Endothelial cell (in vitro differentiated cells): ENCODE measurements at regions not wholly inside any gene's neighbourhood (a gene's known extent, or its start where the extent isn't known, plus 50 kb on each side); places are given as distances from the start of the nearest gene placed in this dataset.

Source experiments
- DNase-seq: peaks from one replicate; pipeline ENCODE4 v3.0.0; 2021; ENCODE audit warnings: low spot score
- H3K27ac Mint-ChIP-seq: one replicate; pipeline ENCODE4 v1.8.0; 2021; ENCODE audit warnings: mixed read lengths, inconsistent platforms; ENCODE audit not compliant: unreplicated experiment
- H3K27me3 Mint-ChIP-seq: one replicate; pipeline ENCODE4 v1.8.0; 2021; ENCODE audit warnings: mild to moderate bottlenecking, moderate library complexity, mixed read lengths, inconsistent platforms; ENCODE audit not compliant: unreplicated experiment
- H3K36me3 Mint-ChIP-seq: one replicate; pipeline ENCODE4 v1.8.0; 2021; ENCODE audit warnings: mild to moderate bottlenecking, low read depth, mixed read lengths, inconsistent platforms; ENCODE audit not compliant: unreplicated experiment
- H3K4me1 Mint-ChIP-seq: one replicate; pipeline ENCODE4 v1.8.0; 2021; ENCODE audit warnings: mild to moderate bottlenecking, mixed read lengths, inconsistent platforms; ENCODE audit not compliant: unreplicated experiment
- H3K4me3 Mint-ChIP-seq: one replicate; pipeline ENCODE4 v1.8.0; 2021; ENCODE audit warnings: mild to moderate bottlenecking, mixed read lengths, inconsistent platforms; ENCODE audit not compliant: unreplicated experiment
- H3K9me3 Mint-ChIP-seq: one replicate; pipeline ENCODE4 v1.8.0; 2021; ENCODE audit warnings: mixed read lengths, inconsistent platforms; ENCODE audit not compliant: unreplicated experiment
- TF ChIP-seq, protein P1 (sequence below): fragments of 200-600 bp; sonication (generic); IDR thresholded peaks from one replicate; pipeline ENCODE4 v1.5.0; 2021; ENCODE audit warnings: antibody characterized with exemption; ENCODE audit not compliant: unreplicated experiment

DNA sequence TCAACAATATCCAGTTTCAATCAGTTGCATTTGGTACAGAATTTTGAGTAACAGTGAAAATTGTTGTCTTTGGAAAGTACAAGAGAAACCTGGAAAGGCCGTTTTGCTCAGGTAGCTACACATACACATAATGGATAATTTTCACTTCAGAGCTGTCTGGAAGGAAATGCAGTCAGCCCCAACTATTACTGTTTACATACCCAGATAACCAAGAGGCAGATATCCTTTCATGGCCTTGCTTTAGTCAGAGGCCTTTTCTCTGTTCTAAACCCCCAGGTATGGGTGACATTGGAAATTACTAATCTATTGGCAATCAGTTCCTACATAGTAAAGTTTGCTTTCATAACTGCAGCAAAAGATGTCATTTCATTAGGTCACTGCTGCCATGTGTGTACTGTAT is 244.9 kb upstream of the EMCN start:
- TF ChIP-seq, protein P1, sequence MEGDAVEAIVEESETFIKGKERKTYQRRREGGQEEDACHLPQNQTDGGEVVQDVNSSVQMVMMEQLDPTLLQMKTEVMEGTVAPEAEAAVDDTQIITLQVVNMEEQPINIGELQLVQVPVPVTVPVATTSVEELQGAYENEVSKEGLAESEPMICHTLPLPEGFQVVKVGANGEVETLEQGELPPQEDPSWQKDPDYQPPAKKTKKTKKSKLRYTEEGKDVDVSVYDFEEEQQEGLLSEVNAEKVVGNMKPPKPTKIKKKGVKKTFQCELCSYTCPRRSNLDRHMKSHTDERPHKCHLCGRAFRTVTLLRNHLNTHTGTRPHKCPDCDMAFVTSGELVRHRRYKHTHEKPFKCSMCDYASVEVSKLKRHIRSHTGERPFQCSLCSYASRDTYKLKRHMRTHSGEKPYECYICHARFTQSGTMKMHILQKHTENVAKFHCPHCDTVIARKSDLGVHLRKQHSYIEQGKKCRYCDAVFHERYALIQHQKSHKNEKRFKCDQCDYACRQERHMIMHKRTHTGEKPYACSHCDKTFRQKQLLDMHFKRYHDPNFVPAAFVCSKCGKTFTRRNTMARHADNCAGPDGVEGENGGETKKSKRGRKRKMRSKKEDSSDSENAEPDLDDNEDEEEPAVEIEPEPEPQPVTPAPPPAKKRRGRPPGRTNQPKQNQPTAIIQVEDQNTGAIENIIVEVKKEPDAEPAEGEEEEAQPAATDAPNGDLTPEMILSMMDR, result no peak
- Mint-ChIP-seq H3K4me1 (no peaks in the 10 kb centered on the region), H3K27me3 (peaks cover 1% of the 10 kb centered on the region), H3K4me3 (no peak overlapping the region), H3K9me3 (no peaks in the 10 kb centered on the region), H3K36me3 (peaks cover 4% of the 10 kb centered on the region), H3K27ac (no peak overlapping the region)
- DNase-seq, result no peak

DNA sequence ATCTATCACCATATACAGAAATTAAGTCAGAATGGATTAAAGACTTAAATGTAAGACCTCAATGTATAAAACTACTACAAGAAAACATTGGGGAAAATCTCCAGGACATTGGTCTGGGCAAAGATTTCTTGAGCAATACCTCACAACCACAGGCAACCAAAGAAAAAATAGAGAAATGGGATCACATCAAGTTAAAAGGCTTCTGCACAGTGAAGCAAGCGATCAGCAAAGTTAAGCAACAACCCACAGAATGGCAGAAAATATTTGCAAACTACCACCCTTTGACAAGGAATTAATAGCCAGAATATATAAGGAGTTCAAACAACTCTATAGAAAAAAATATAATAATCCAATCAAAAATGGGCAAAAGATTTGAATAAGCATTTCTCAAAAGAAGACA is 236.9 kb upstream of the EMCN start:
- Mint-ChIP-seq H3K36me3 (peaks cover 4% of the 10 kb centered on the region), H3K4me3 (no peak overlapping the region), H3K9me3 (no peaks in the 10 kb centered on the region), H3K27ac (no peak overlapping the region), H3K27me3 (peaks cover 1% of the 10 kb centered on the region), H3K4me1 (no peaks in the 10 kb centered on the region)
- TF ChIP-seq, protein P1, result no peak
- DNase-seq, result no peak

DNA sequence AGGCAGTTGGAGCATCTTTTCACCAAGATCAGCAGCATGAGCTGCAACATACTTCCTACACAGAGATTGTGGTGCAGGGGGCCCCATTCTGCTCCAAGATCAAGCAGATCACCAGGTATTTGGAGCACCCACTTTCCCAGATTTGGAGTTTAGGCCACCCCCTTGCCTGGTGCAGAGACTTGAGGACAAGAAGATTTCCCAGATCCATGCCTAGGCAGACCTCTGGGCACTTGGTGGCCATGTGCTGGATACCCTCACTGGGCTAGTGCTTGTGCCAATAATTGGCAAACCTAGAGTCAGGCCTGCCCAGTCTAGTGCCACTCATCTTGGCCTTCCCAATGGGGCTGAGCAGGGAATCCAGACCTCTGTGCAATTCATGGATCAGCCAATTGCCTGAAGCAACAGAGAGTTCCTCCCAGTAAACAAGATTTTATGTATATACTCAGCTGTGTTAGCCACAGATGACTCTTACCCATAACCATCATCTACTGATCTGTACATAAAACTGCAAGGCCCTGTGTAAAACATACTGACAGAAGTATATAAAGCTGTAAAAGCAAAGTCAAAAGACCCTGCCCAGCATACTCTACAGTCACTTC is 228.4 kb upstream of the EMCN start:
- Mint-ChIP-seq H3K36me3 (no peaks in the 10 kb centered on the region), H3K4me3 (no peak overlapping the region), H3K27ac (no peak overlapping the region), H3K4me1 (no peaks in the 10 kb centered on the region), H3K9me3 (no peaks in the 10 kb centered on the region), H3K27me3 (no peaks in the 10 kb centered on the region)
- DNase-seq, result no peak
- TF ChIP-seq, protein P1, result no peak

DNA sequence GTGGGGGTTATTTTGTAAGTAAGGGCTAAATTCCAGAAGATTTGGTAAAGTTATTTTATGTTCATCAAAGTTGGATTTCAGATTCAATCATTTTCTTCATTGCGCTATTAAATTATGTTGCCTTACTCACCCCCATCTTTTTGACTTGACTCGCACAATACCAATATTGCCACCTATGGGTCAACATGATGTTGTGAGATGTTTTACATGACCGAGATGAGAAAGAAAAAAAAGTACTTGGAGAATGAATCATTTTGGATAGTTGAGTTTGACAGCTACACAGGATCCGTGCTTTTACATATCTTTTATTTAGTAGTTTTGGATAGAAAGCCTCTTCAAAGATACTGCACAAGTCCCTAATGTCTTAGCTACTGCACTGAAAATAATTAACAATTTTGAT is 224.2 kb upstream of the EMCN start:
- no peak for DNase-seq

DNA sequence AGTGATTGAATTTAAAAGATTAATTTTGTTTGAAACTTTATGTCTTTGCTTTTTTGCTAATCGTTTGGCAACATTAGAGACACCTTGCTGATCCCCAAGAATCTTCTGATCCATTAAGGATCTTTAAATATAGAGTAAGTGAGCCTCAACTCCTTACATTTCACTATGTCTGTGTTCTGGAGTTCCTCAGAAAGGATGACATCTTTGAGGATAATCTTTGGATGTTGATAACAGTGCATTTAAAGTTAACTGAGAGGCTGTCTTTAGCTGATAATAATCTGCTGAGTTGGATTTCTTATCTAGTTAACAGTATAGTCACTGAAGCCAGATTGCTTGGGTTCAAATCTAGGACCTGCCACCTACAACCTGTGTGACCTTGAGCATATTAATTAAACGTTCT is 221.6 kb upstream of the EMCN start:
- no peak for DNase-seq
- Mint-ChIP-seq H3K4me1 (peaks cover 9% of the 10 kb centered on the region), H3K27me3 (no peaks in the 10 kb centered on the region), H3K9me3 (peaks cover 4% of the 10 kb centered on the region), H3K36me3 (peaks cover 3% of the 10 kb centered on the region), H3K4me3 (no peak overlapping the region), H3K27ac (no peak overlapping the region)
- TF ChIP-seq, protein P1, result no peak

More for the DNA sequence above, 224.2 kb upstream of the EMCN start:
- H3K4me1 Mint-ChIP-seq, result peaks cover 9% of the 10 kb centered on the region
- H3K27me3 Mint-ChIP-seq, result no peaks in the 10 kb centered on the region
- TF ChIP-seq, protein P1, result peak; percentile 42
- H3K9me3 Mint-ChIP-seq, result no peaks in the 10 kb centered on the region
- no peak overlapping the region for H3K4me3 Mint-ChIP-seq
- H3K36me3 Mint-ChIP-seq, result no peaks in the 10 kb centered on the region
- H3K27ac Mint-ChIP-seq, result no peak overlapping the region
